Spleen (tissue), 11 donors: ENCODE measurements at regions not wholly inside any gene's neighbourhood (a gene's known extent, or its start where the extent isn't known, plus 50 kb on each side); places are given as distances from the start of the nearest gene placed in this dataset.

Experiments
- DNase-seq: peaks from one replicate; pipeline ENCODE4 v3.0.0-alpha.2; 2020
- H3K27ac ChIP-seq, 8 donors: fragments of 200-600 bp; sonication (generic) in 7 of 8; 1 replicate in 4 of 8; 2 replicates in 4 of 8; pipeline versions ENCODE4 v1.5.0 to v1.8.0; 2016 to 2021; ENCODE audit warnings: inconsistent platforms in 4 of 8, mild to moderate bottlenecking in 4 of 8, moderate library complexity in 1 of 8
- H3K27me3 ChIP-seq, 7 donors: fragments of 200-600 bp; sonication (generic) in 6 of 7; replicated peaks in 1 of 7; 1 replicate in 4 of 7; 2 replicates in 3 of 7; pipeline versions ENCODE4 v1.5.0 to v1.8.0; 2016 to 2021; ENCODE audit warnings: inconsistent platforms in 3 of 7, mild to moderate bottlenecking in 1 of 7
- H3K36me3 ChIP-seq, 6 donors: fragments of 200-600 bp; sonication (generic) in 5 of 6; 1 replicate in 4 of 6; 2 replicates in 2 of 6; pipeline versions ENCODE4 v1.5.0 to v1.8.0; 2016 to 2021; ENCODE audit warnings: inconsistent platforms in 2 of 6
- H3K4me1 ChIP-seq, 6 donors: fragments of 200-600 bp; sonication (generic) in 5 of 6; 1 replicate in 3 of 6; 2 replicates in 3 of 6; pipeline versions ENCODE4 v1.5.0 to v1.8.0; 2016 to 2021; ENCODE audit warnings: inconsistent platforms in 3 of 6
- H3K4me3 ChIP-seq, 8 donors: fragments of 200-600 bp; sonication (generic) in 7 of 8; 1 replicate in 4 of 8; 2 replicates in 4 of 8; pipeline versions ENCODE4 v1.5.0 to v1.8.0; 2016 to 2021; ENCODE audit warnings: inconsistent platforms in 4 of 8, mild to moderate bottlenecking in 4 of 8, moderate library complexity in 2 of 8
- H3K9me3 ChIP-seq, 8 donors: fragments of 200-600 bp; sonication (generic) in 7 of 8; 1 replicate in 4 of 8; 2 replicates in 4 of 8; pipeline versions ENCODE4 v1.5.0 to v1.8.0; 2016 to 2021; ENCODE audit warnings: inconsistent platforms in 4 of 8
- CTCF ChIP-seq, 11 experiments: fragments of 200-600 bp in 7 of 11; fragments of 450-650 bp in 4 of 11; sonication (generic) in 4 of 11; IDR thresholded peaks in 8 of 11; conservative IDR thresholded peaks in 3 of 11; 1 replicate in 7 of 11; 2 replicates in 4 of 11; pipeline versions ENCODE4 v1.4.0 to v1.8.0; 2016 to 2021; ENCODE audit warnings: antibody characterized with exemption in 11 of 11, inconsistent platforms in 4 of 11, mild to moderate bottlenecking in 1 of 11
- POLR2A ChIP-seq, 3 donors: fragments of 450-650 bp; IDR thresholded peaks; one replicate each; pipeline ENCODE4 v1.5.1; 2017; ENCODE audit warnings: antibody characterized with exemption in 3 of 3, mild to moderate bottlenecking in 1 of 3
- POLR2AphosphoS5 ChIP-seq, 3 donors: sonication (generic); formaldehyde crosslinking; IDR thresholded peaks; one replicate each; pipeline ENCODE4 v1.5.1; 2017; ENCODE audit warnings: antibody characterized with exemption in 3 of 3
- WGBS, 5 donors: extraction: QIAGEN DNeasy Blood & Tissue Kit in 3 of 5; methylation state at CpG; one replicate each; pipeline versions ENCODE4 v1.1.5 to v1.1.7; 2013 to 2018; 5-methylcytosine and 5-hydroxymethylcytosine counted together
- intact Hi-C: fragments of 100-400 bp; cut with DNase I; formaldehyde crosslinking; loops from one replicate; pipeline ENCODE4 v1.15.0; 2023; ENCODE audit warnings: low total_unique reads
- donor health status: healthy with polysubstance abuse.
- donor health status: DM: no; HTN: no; CAD: no; lungs with moderate emphysema.
- donor health status: DM: no; HTN: no; CAD: no.
- donor health status: Bipolar disorder and iron deficiency.
- donor health status: healthy.
- donor health status: DM: no; HTN: no; CAD: no.
- donor health status: DM: yes; HTN: yes; CAD: no.

GRCh38 chr12:43179486-43179885 is 372.5 kb downstream of the ADAMTS20 start:
- Histone ChIP-seq H3K27me3 (no peaks in the 10 kb centered on the region), H3K36me3 (no peaks in the 10 kb centered on the region), H3K4me3 (no peak overlapping the region), H3K4me1 (no peaks in the 10 kb centered on the region), H3K27ac (no peak overlapping the region), H3K9me3 (peaks cover 0 to 33% (median 23%) of the 10 kb centered on the region in 8 donors)
- intact Hi-C loops, result no loop called here
- 72 to 90% (median 88%) methylated on average over 1 of the region's 1 CpG for WGBS, 5 donors
- DNase-seq, result no peak
- TF ChIP-seq CTCF (IDR thresholded peaks at IDR 0.05 in 8 of 11, conservative IDR thresholded peaks at IDR 0.05 in 3 of 11) (no peak), POLR2AphosphoS5 (IDR thresholded peaks at IDR 0.05) (no peak), POLR2A (IDR thresholded peaks at IDR 0.05) (no peak)

- Histone ChIP-seq H3K36me3 (no peaks in the 10 kb centered on the region), H3K4me3 (no peak overlapping the region), H3K27me3 (no peaks in the 10 kb centered on the region), H3K9me3 (peaks cover 0 to 15% (median 9%) of the 10 kb centered on the region in 8 donors), H3K4me1 (no peaks in the 10 kb centered on the region), H3K27ac (no peak overlapping the region)
- no peak for TF ChIP-seq CTCF (IDR thresholded peaks at IDR 0.05 in 8 of 11, conservative IDR thresholded peaks at IDR 0.05 in 3 of 11)
- TF ChIP-seq POLR2AphosphoS5 (IDR thresholded peaks at IDR 0.05), result no peak
- TF ChIP-seq POLR2A (IDR thresholded peaks at IDR 0.05), result no peak
- no peak for DNase-seq
- intact Hi-C loops, result no loop called here
- 60 to 82% (median 68%) methylated on average over 2 of the region's 2 CpGs for WGBS, 5 donors
Observed at GRCh38 chr12:43177276-43177675, 374.7 kb downstream of the ADAMTS20 start.

GRCh38 chr12:43169115-43169681 is 382.8 kb downstream of the ADAMTS20 start:
- DNase-seq, result no peak
- no peaks in the 10 kb centered on the region for H3K9me3 ChIP-seq
- no peaks in the 10 kb centered on the region for H3K27me3 ChIP-seq
- no peak overlapping the region for H3K27ac ChIP-seq
- WGBS, 5 donors, result 48 to 63% (median 57%) methylated on average over 3 of the region's 3 CpGs
- H3K4me1 ChIP-seq, result no peaks in the 10 kb centered on the region
- intact Hi-C loops, result no loop called here
- no peaks in the 10 kb centered on the region for H3K36me3 ChIP-seq
- no peak for TF ChIP-seq POLR2A (IDR thresholded peaks at IDR 0.05)
- no peak for TF ChIP-seq CTCF (IDR thresholded peaks at IDR 0.05 in 8 of 11, conservative IDR thresholded peaks at IDR 0.05 in 3 of 11)
- TF ChIP-seq POLR2AphosphoS5 (IDR thresholded peaks at IDR 0.05), result no peak
- no peak overlapping the region for H3K4me3 ChIP-seq

GRCh38 chr12:43167691-43168090 is 384.3 kb downstream of the ADAMTS20 start:
- no peak for TF ChIP-seq POLR2AphosphoS5 (IDR thresholded peaks at IDR 0.05)
- TF ChIP-seq CTCF (IDR thresholded peaks at IDR 0.05 in 8 of 11, conservative IDR thresholded peaks at IDR 0.05 in 3 of 11), result no peak
- TF ChIP-seq POLR2A (IDR thresholded peaks at IDR 0.05), result no peak
- WGBS, 5 donors, result 82 to 92% (median 87%) methylated on average over 3 of the region's 3 CpGs
- Histone ChIP-seq H3K27me3 (no peaks in the 10 kb centered on the region), H3K9me3 (no peaks in the 10 kb centered on the region), H3K4me1 (no peaks in the 10 kb centered on the region), H3K27ac (no peak overlapping the region), H3K36me3 (no peaks in the 10 kb centered on the region), H3K4me3 (no peak overlapping the region)
- intact Hi-C loops, result no loop called here
- DNase-seq, result no peak
